ENCODE measurements at regions not wholly inside any gene's neighbourhood (a gene's known extent, or its start where the extent isn't known, plus 50 kb on each side); places are given as distances from the start of the nearest gene placed in this dataset.

DNA sequence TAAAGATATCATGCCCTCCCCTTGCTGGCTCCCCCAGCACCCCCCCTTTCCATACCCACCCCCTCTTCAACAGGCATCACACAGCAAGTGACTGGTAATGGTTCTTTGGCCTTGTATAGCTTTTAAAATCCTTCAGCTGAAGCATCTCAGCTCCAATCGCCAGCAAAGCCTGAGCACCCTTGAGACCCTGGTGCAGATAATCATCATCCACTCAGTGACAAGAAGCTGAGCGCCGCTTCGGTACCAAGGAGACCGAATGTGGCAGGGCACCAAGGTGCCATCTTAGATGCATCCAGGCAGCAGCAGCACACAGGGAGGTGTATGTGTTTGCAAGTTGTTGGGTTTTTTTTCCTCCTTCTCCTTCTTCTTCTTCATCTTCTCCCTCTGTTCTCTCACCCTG is 232.7 kb downstream of the BCL11A start:
- Histone ChIP-seq H3K4me2 (ENCODE audit: low read length) (no peak overlapping the region), H2BK120ac (ENCODE audit: low read depth, low read length) (no peak overlapping the region), H3K18ac (ENCODE audit: low read length) (no peak overlapping the region), H2BK15ac (replicated peaks; ENCODE audit: low read depth) (no peak overlapping the region), H4K8ac (ENCODE audit: low read depth, low read length) (no peak overlapping the region), H3K4ac (ENCODE audit: low read depth, low read length) (no peak overlapping the region), H3K27ac (ENCODE audit: low read depth, low read length) (no peak overlapping the region), H3K79me2 (ENCODE audit: control insufficient read depth, insufficient read depth, low read length) (no peaks in the 10 kb centered on the region), H3K9ac (ENCODE audit: low read length) (no peak overlapping the region), H2BK5ac (ENCODE audit: low read length) (no peak overlapping the region), H3K4me1 (ENCODE audit: control insufficient read depth, low read depth, low read length) (no peaks in the 10 kb centered on the region), H3K23ac (ENCODE audit: low read length) (no peak overlapping the region), H3K79me1 (ENCODE audit: low read length) (no peaks in the 10 kb centered on the region), H3K36me3 (ENCODE audit: control insufficient read depth, insufficient read depth, low read length) (no peaks in the 10 kb centered on the region), H3K56ac (ENCODE audit: low read length) (no peak overlapping the region), H3K4me3 (ENCODE audit: low read length) (no peak overlapping the region), H4K5ac (ENCODE audit: low read length) (no peak overlapping the region), H3K27me3 (ENCODE audit: insufficient read depth, low read length, poor library complexity) (no peaks in the 10 kb centered on the region), H2AK5ac (ENCODE audit: low read length) (no peak overlapping the region)
- WGBS (ENCODE audit: extremely low coverage, insufficient coverage, low lambda C conversion rate) = no CpG with 5 or more reads among the region's 5 CpGs
- no peak for DNase-seq

DNA sequence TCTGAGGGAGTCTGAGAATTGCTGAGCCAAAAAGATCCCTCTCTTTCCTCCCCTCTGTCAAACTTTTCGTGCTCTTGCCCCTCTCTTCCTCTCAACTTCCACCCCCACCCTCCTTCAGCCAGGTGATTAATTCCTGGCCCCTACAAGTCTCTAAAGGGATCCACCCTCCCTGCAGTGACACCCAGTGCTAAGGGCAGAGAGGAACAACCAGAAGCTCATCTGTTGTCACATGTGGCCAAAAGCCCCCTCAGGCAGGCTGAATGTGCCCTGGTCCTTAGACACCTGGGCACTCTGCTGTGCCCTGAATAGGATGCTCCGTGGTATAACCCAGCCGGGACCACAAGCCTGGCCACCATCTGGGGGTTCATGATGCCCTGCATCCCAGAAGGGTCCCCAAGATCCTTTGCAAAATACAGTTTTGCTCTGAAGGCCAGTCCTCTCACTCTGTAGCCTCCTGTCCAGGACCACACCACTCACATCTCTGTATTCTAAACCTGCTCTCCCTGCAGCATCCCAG is 234.4 kb downstream of the BCL11A start:
- no CpG with 5 or more reads among the region's 3 CpGs for WGBS (ENCODE audit: extremely low coverage, insufficient coverage, low lambda C conversion rate)
- H3K23ac ChIP-seq (ENCODE audit: low read length) = no peak overlapping the region
- no peaks in the 10 kb centered on the region for H3K27me3 ChIP-seq (ENCODE audit: insufficient read depth, low read length, poor library complexity)
- no peak overlapping the region for H4K5ac ChIP-seq (ENCODE audit: low read length)
- no peaks in the 10 kb centered on the region for H3K79me2 ChIP-seq (ENCODE audit: control insufficient read depth, insufficient read depth, low read length)
- no peaks in the 10 kb centered on the region for H3K36me3 ChIP-seq (ENCODE audit: control insufficient read depth, insufficient read depth, low read length)
- no peak overlapping the region for H4K8ac ChIP-seq (ENCODE audit: low read depth, low read length)
- H3K4me2 ChIP-seq (ENCODE audit: low read length) = no peak overlapping the region
- no peaks in the 10 kb centered on the region for H3K4me1 ChIP-seq (ENCODE audit: control insufficient read depth, low read depth, low read length)
- no peak overlapping the region for H3K4ac ChIP-seq (ENCODE audit: low read depth, low read length)
- no peak overlapping the region for H3K9ac ChIP-seq (ENCODE audit: low read length)
- H2BK120ac ChIP-seq (ENCODE audit: low read depth, low read length) = no peak overlapping the region
- H2BK15ac ChIP-seq (replicated peaks; ENCODE audit: low read depth) = no peak overlapping the region
- no peaks in the 10 kb centered on the region for H3K79me1 ChIP-seq (ENCODE audit: low read length)
- H3K56ac ChIP-seq (ENCODE audit: low read length) = no peak overlapping the region
- H3K4me3 ChIP-seq (ENCODE audit: low read length) = no peak overlapping the region
- H2BK5ac ChIP-seq (ENCODE audit: low read length) = no peak overlapping the region
- no peak for DNase-seq
- H3K27ac ChIP-seq (ENCODE audit: low read depth, low read length) = no peak overlapping the region
- H3K18ac ChIP-seq (ENCODE audit: low read length) = no peak overlapping the region
- no peak overlapping the region for H2AK5ac ChIP-seq (ENCODE audit: low read length)

DNA sequence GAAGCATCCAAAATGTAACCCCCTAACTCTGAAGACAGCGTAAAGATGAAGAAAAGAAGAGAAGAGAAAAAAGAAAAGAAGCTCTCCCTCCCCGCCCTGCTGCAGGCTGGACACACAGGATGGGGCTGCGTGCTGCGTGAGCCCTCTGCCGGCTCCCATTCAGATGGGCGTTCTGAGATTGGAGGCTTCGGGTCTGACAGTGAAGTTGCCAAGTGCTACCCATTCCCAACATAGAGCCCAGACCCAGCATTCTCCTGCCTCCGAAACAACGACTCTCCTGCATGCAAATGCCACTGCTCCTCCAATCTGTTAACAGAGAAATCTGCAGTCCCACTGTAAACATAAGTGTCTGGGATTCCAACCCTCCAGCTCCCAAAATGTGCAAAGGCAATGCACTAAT is 234.9 kb downstream of the BCL11A start:
- no peak overlapping the region for H4K8ac ChIP-seq (ENCODE audit: low read depth, low read length)
- no peak overlapping the region for H2BK15ac ChIP-seq (replicated peaks; ENCODE audit: low read depth)
- DNase-seq = peak; percentile 42

DNA sequence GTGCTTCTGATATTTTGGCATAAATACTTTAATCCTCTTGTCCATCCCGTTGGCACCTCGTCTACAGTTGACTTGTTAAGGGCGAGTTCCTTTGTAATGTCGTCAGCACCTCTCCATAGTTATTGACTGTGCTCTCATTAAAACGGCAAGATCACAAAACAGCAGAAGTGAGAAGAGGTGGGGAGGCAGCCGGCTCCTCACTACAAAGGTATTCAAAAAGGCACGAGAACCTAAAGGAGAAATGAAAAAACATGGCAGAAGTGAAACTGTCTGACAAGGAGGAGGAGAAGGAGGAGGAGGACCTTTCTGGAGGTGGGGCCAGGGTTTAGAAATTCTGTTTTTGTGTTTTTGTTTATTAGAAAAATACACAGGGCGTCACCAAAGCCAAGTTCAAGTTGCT is 235.6 kb downstream of the BCL11A start:
- no peak overlapping the region for H3K4ac ChIP-seq (ENCODE audit: low read depth, low read length)
- no peak overlapping the region for H2BK120ac ChIP-seq (ENCODE audit: low read depth, low read length)
- H3K36me3 ChIP-seq (ENCODE audit: control insufficient read depth, insufficient read depth, low read length) = no peaks in the 10 kb centered on the region
- no peak overlapping the region for H4K8ac ChIP-seq (ENCODE audit: low read depth, low read length)
- H2BK15ac ChIP-seq (replicated peaks; ENCODE audit: low read depth) = no peak overlapping the region
- H3K56ac ChIP-seq (ENCODE audit: low read length) = no peak overlapping the region
- H3K27ac ChIP-seq (ENCODE audit: low read depth, low read length) = no peak overlapping the region
- H3K79me2 ChIP-seq (ENCODE audit: control insufficient read depth, insufficient read depth, low read length) = no peaks in the 10 kb centered on the region
- no peak overlapping the region for H3K9ac ChIP-seq (ENCODE audit: low read length)
- H2AK5ac ChIP-seq (ENCODE audit: low read length) = no peak overlapping the region
- no peak overlapping the region for H3K4me2 ChIP-seq (ENCODE audit: low read length)
- no peaks in the 10 kb centered on the region for H3K79me1 ChIP-seq (ENCODE audit: low read length)
- no peak overlapping the region for H3K23ac ChIP-seq (ENCODE audit: low read length)
- H3K4me3 ChIP-seq (ENCODE audit: low read length) = no peak overlapping the region
- H3K4me1 ChIP-seq (ENCODE audit: control insufficient read depth, low read depth, low read length) = peaks cover 2% of the 10 kb centered on the region
- no peak overlapping the region for H2BK5ac ChIP-seq (ENCODE audit: low read length)
- no peak for DNase-seq
- WGBS (ENCODE audit: extremely low coverage, insufficient coverage, low lambda C conversion rate) = no CpG with 5 or more reads among the region's 8 CpGs
- no peak overlapping the region for H3K18ac ChIP-seq (ENCODE audit: low read length)
- H3K27me3 ChIP-seq (ENCODE audit: insufficient read depth, low read length, poor library complexity) = no peaks in the 10 kb centered on the region
- no peak overlapping the region for H4K5ac ChIP-seq (ENCODE audit: low read length)

More for the DNA sequence above, 234.9 kb downstream of the BCL11A start:
- Histone ChIP-seq H3K56ac (ENCODE audit: low read length) (no peak overlapping the region), H3K79me1 (ENCODE audit: low read length) (no peaks in the 10 kb centered on the region), H3K9ac (ENCODE audit: low read length) (no peak overlapping the region), H3K36me3 (ENCODE audit: control insufficient read depth, insufficient read depth, low read length) (no peaks in the 10 kb centered on the region), H3K23ac (ENCODE audit: low read length) (no peak overlapping the region), H3K4me2 (ENCODE audit: low read length) (no peak overlapping the region), H3K4me1 (ENCODE audit: control insufficient read depth, low read depth, low read length) (no peaks in the 10 kb centered on the region), H3K18ac (ENCODE audit: low read length) (no peak overlapping the region), H2AK5ac (ENCODE audit: low read length) (no peak overlapping the region), H2BK5ac (ENCODE audit: low read length) (no peak overlapping the region), H3K4ac (ENCODE audit: low read depth, low read length) (no peak overlapping the region), H3K79me2 (ENCODE audit: control insufficient read depth, insufficient read depth, low read length) (no peaks in the 10 kb centered on the region), H3K27me3 (ENCODE audit: insufficient read depth, low read length, poor library complexity) (no peaks in the 10 kb centered on the region), H4K5ac (ENCODE audit: low read length) (no peak overlapping the region), H3K27ac (ENCODE audit: low read depth, low read length) (no peak overlapping the region), H2BK120ac (ENCODE audit: low read depth, low read length) (no peak overlapping the region), H3K4me3 (ENCODE audit: low read length) (no peak overlapping the region)
- no CpG with 5 or more reads among the region's 9 CpGs for WGBS (ENCODE audit: extremely low coverage, insufficient coverage, low lambda C conversion rate)

DNA sequence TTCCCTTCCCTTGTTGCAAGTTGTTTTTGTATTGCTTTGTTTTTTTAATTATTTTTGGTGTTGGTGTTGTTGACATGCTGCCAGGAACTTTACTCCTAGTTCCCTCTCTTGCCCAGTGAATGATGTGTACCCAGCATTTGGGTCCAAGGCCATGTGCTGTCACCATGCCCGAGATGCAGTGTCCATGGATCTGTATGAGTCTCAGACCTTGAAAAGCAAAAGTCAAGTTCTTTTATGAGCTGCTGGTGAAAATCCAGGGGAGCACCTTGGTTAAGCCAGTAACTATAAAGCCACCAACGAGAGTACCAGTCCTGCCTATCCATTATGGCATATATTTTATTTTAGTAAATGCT is 236.4 kb downstream of the BCL11A start:
- no CpG with 5 or more reads among the region's 2 CpGs for WGBS (ENCODE audit: extremely low coverage, insufficient coverage, low lambda C conversion rate)
- H2AK5ac ChIP-seq (ENCODE audit: low read length) = no peak overlapping the region
- H3K27ac ChIP-seq (ENCODE audit: low read depth, low read length) = no peak overlapping the region
- H3K27me3 ChIP-seq (ENCODE audit: insufficient read depth, low read length, poor library complexity) = no peaks in the 10 kb centered on the region
- H2BK120ac ChIP-seq (ENCODE audit: low read depth, low read length) = no peak overlapping the region
- H3K79me2 ChIP-seq (ENCODE audit: control insufficient read depth, insufficient read depth, low read length) = no peaks in the 10 kb centered on the region
- H3K4ac ChIP-seq (ENCODE audit: low read depth, low read length) = no peak overlapping the region
- no peak overlapping the region for H3K56ac ChIP-seq (ENCODE audit: low read length)
- no peak for DNase-seq
- H4K8ac ChIP-seq (ENCODE audit: low read depth, low read length) = no peak overlapping the region
- no peaks in the 10 kb centered on the region for H3K36me3 ChIP-seq (ENCODE audit: control insufficient read depth, insufficient read depth, low read length)
- H3K4me1 ChIP-seq (ENCODE audit: control insufficient read depth, low read depth, low read length) = peaks cover 5% of the 10 kb centered on the region
- H3K9ac ChIP-seq (ENCODE audit: low read length) = no peak overlapping the region
- H3K23ac ChIP-seq (ENCODE audit: low read length) = no peak overlapping the region
- H2BK5ac ChIP-seq (ENCODE audit: low read length) = no peak overlapping the region
- H4K5ac ChIP-seq (ENCODE audit: low read length) = no peak overlapping the region
- H3K18ac ChIP-seq (ENCODE audit: low read length) = no peak overlapping the region
- H3K4me3 ChIP-seq (ENCODE audit: low read length) = no peak overlapping the region
- H2BK15ac ChIP-seq (replicated peaks; ENCODE audit: low read depth) = no peak overlapping the region
- H3K79me1 ChIP-seq (ENCODE audit: low read length) = no peaks in the 10 kb centered on the region
- H3K4me2 ChIP-seq (ENCODE audit: low read length) = no peak overlapping the region

DNA sequence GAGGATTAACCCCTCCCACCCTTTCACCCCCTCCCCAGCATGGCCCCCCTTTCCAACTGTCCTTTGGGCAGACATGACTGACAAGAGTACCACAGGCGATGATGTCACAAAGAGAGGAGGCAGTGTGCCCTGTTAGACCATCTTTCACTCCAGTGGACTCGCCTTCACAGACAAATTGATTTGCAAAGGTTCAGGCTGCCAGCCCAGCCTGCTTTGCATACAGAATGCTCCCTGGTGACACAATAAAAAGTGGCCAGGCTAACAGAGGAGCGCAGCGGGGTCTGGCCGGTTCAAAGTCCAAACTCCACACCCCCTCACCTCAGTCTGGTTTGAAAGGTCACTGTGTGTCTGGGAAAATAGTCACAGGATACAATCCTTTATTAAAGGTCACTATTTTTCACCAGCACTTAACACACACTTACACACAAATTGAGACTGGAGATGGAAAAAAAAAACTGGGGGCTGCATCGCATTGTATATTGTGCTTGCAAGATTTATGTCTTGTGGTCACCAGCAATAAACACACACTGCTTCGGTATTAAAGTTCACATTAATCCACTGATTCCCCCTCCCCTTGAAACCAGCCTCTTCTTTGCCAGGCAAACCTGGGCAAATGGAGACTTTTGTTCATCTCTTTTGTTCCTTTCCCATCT is 236.9 kb downstream of the BCL11A start:
- Histone ChIP-seq H3K4me3 (ENCODE audit: low read length) (no peak overlapping the region), H3K56ac (ENCODE audit: low read length) (no peak overlapping the region), H3K4ac (ENCODE audit: low read depth, low read length) (no peak overlapping the region), H3K23ac (ENCODE audit: low read length) (no peak overlapping the region), H3K36me3 (ENCODE audit: control insufficient read depth, insufficient read depth, low read length) (no peaks in the 10 kb centered on the region), H2BK120ac (ENCODE audit: low read depth, low read length) (no peak overlapping the region), H4K8ac (ENCODE audit: low read depth, low read length) (no peak overlapping the region), H4K5ac (ENCODE audit: low read length) (no peak overlapping the region), H3K79me2 (ENCODE audit: control insufficient read depth, insufficient read depth, low read length) (no peaks in the 10 kb centered on the region), H3K27ac (ENCODE audit: low read depth, low read length) (no peak overlapping the region), H3K9ac (ENCODE audit: low read length) (no peak overlapping the region), H3K27me3 (ENCODE audit: insufficient read depth, low read length, poor library complexity) (no peaks in the 10 kb centered on the region), H3K79me1 (ENCODE audit: low read length) (no peaks in the 10 kb centered on the region), H3K4me2 (ENCODE audit: low read length) (no peak overlapping the region), H3K4me1 (ENCODE audit: control insufficient read depth, low read depth, low read length) (peaks cover 5% of the 10 kb centered on the region), H2BK15ac (replicated peaks; ENCODE audit: low read depth) (no peak overlapping the region), H2AK5ac (ENCODE audit: low read length) (no peak overlapping the region), H3K18ac (ENCODE audit: low read length) (no peak overlapping the region), H2BK5ac (ENCODE audit: low read length) (no peak overlapping the region)
- WGBS (ENCODE audit: extremely low coverage, insufficient coverage, low lambda C conversion rate) = no CpG with 5 or more reads among the region's 7 CpGs
- no peak for DNase-seq

Data from mesendoderm (in vitro differentiated cells).